OCI-LY7 (cell line): ENCODE measurements at regions not wholly inside any gene's neighbourhood (a gene's known extent, or its start where the extent isn't known, plus 50 kb on each side); places are given as distances from the start of the nearest gene placed in this dataset.

Experiments used
- BruUV-seq: library from RNA; stranded (reverse); fragments of 400-500 nt; replicated peaks from 2 replicates; lab custom pipeline; 2021; lab: Mats Ljungman, UMichigan
- CTCF ChIA-PET: fragments of 300-600 bp; sonication (Branson Sonifier 250); formaldehyde crosslinking; loops from one replicate; lab custom pipeline; 2022; ENCODE audit warnings: antibody characterized with exemption; ENCODE audit not compliant: unreplicated experiment; lab: Charles Lee
- POLR2A ChIA-PET: fragments of 300-600 bp; sonication (Branson Sonifier 250); formaldehyde crosslinking; loops from one replicate; lab custom pipeline; 2022; ENCODE audit warnings: antibody characterized with exemption; lab: Charles Lee
- DNase-seq: peaks from one replicate; pipeline ENCODE4 v3.0.0-alpha.2; 2015; ENCODE audit warnings: low spot score
- H2AFZ ChIP-seq: fragments of 200-600 bp; sonication (generic), shearing (Covaris generic); 2 replicates; pipeline ENCODE4 v1.6.1; 2014; ENCODE audit warnings: mild to moderate bottlenecking, antibody characterized with exemption, low read length, moderate library complexity
- H3K27ac ChIP-seq: fragments of 200-600 bp; sonication (generic); 2 replicates; pipeline ENCODE4 v1.5.1; 2014; ENCODE audit warnings: mixed run types, low read depth, mild to moderate bottlenecking, moderate library complexity, low read length, inconsistent platforms; ENCODE audit not compliant: poor library complexity, severe bottlenecking
- H3K36me3 ChIP-seq: fragments of 200-600 bp; sonication (generic); 2 replicates; pipeline ENCODE4 v1.6.1; 2014; ENCODE audit warnings: mild to moderate bottlenecking, antibody characterized with exemption, low read length, moderate library complexity, mixed read lengths; ENCODE audit not compliant: insufficient read depth
- H3K4me1 ChIP-seq: fragments of 200-600 bp; sonication (generic); 2 replicates; pipeline ENCODE4 v1.5.1; 2014; ENCODE audit warnings: mild to moderate bottlenecking, low read length; ENCODE audit not compliant: insufficient read depth, poor library complexity, severe bottlenecking
- H3K4me2 ChIP-seq: fragments of 200-600 bp; sonication (generic); 2 replicates; pipeline ENCODE4 v1.6.1; 2014; ENCODE audit warnings: mild to moderate bottlenecking, low read length
- H3K4me3 ChIP-seq: fragments of 200-600 bp; sonication (generic); 2 replicates; pipeline ENCODE4 v1.5.1; 2014; ENCODE audit warnings: mild to moderate bottlenecking, low read depth, low read length; ENCODE audit not compliant: poor library complexity, severe bottlenecking
- H3K79me2 ChIP-seq: fragments of 200-600 bp; sonication (generic); 2 replicates; pipeline ENCODE4 v1.6.1; 2016; ENCODE audit warnings: low read depth, mild to moderate bottlenecking, low read length, moderate library complexity, mixed read lengths; ENCODE audit not compliant: insufficient read depth
- H3K9me2 ChIP-seq: fragments of 200-600 bp; sonication (generic); 2 replicates; pipeline ENCODE4 v1.6.1; 2016; ENCODE audit warnings: mild to moderate bottlenecking, low read length, mixed read lengths; ENCODE audit not compliant: insufficient read depth
- H3K9me3 ChIP-seq: fragments of 200-600 bp; sonication (generic); 2 replicates; pipeline ENCODE4 v1.6.1; 2014; ENCODE audit warnings: mild to moderate bottlenecking, mixed run types, low read length, mixed read lengths
- H4K20me1 ChIP-seq: fragments of 200-600 bp; sonication (generic); 2 replicates; pipeline ENCODE4 v1.6.1; 2014; ENCODE audit warnings: mild to moderate bottlenecking, antibody characterized with exemption, low read length, moderate library complexity, mixed read lengths; ENCODE audit not compliant: insufficient read depth
- CTCF ChIP-seq: fragments of 200-600 bp; sonication (generic); conservative IDR thresholded peaks from 2 replicates; pipeline ENCODE4 v1.5.1; 2014; ENCODE audit warnings: mild to moderate bottlenecking, antibody characterized with exemption, low read length, moderate library complexity, mixed read lengths
- EZH2phosphoT487 ChIP-seq: fragments of 200-600 bp; sonication (generic); IDR thresholded peaks from 2 replicates; pipeline ENCODE4 v1.6.1; 2018; ENCODE audit warnings: low read depth, borderline replicate concordance, mild to moderate bottlenecking, mixed run types, antibody characterized with exemption, low read length, moderate library complexity, mixed read lengths
- intact Hi-C: fragments of 100-400 bp; cut with micrococcal nuclease; formaldehyde crosslinking; loops from one replicate; pipeline ENCODE4 v1.10.0; 2022; ENCODE audit not compliant: unreplicated experiment

- no peaks in the 10 kb centered on the region for H3K9me3 ChIP-seq
- CTCF ChIA-PET, result no interaction called here
- BruUV-seq, result no TSS peak
Measured at GRCh38 chr6:165985281-165985805, 182.3 kb downstream of the TBXT start.

GRCh38 chr6:165984729-165985275 lies 182.8 kb downstream of the TBXT start:
- Histone ChIP-seq H3K9me2 (no peaks in the 10 kb centered on the region), H4K20me1 (no peaks in the 10 kb centered on the region), H3K27ac (no peak overlapping the region), H3K36me3 (no peaks in the 10 kb centered on the region), H3K79me2 (no peaks in the 10 kb centered on the region), H3K4me2 (no peak overlapping the region), H3K4me3 (no peak overlapping the region), H3K9me3 (no peaks in the 10 kb centered on the region), H2AFZ (no peak overlapping the region), H3K4me1 (no peaks in the 10 kb centered on the region)
- POLR2A ChIA-PET, result interaction anchor here (0.6 kb wide), 1 partner anchor 971 kb away, joined by 3 read pairs; no protein-coding TSS in a partner anchor
- TF ChIP-seq CTCF (no peak), EZH2phosphoT487 (no peak)
- intact Hi-C loops, result no loop called here
- CTCF ChIA-PET, result no interaction called here
- DNase-seq, result no peak
- BruUV-seq, result no TSS peak

More at GRCh38 chr6:165985281-165985805, 182.3 kb downstream of the TBXT start:
- intact Hi-C loops, result no loop called here
- no peak overlapping the region for H3K4me3 ChIP-seq
- POLR2A ChIA-PET, result no interaction called here
- no peaks in the 10 kb centered on the region for H3K9me2 ChIP-seq
- H3K36me3 ChIP-seq, result no peaks in the 10 kb centered on the region
- no peaks in the 10 kb centered on the region for H4K20me1 ChIP-seq
- no peak overlapping the region for H2AFZ ChIP-seq
- no peak for DNase-seq
- no peak overlapping the region for H3K27ac ChIP-seq
- no peaks in the 10 kb centered on the region for H3K4me1 ChIP-seq
- no peak for TF ChIP-seq CTCF
- TF ChIP-seq EZH2phosphoT487, result no peak
- no peaks in the 10 kb centered on the region for H3K79me2 ChIP-seq
- H3K4me2 ChIP-seq, result no peak overlapping the region
